ENCODE measurements at regions not wholly inside any gene's neighbourhood (a gene's known extent, or its start where the extent isn't known, plus 50 kb on each side); places are given as distances from the start of the nearest gene placed in this dataset.
"Not testable (repeated sequence)": the region's sequence is repeated elsewhere in the genome, so short reads cannot be mapped to it uniquely, and the experiment has no call there.

DNA sequence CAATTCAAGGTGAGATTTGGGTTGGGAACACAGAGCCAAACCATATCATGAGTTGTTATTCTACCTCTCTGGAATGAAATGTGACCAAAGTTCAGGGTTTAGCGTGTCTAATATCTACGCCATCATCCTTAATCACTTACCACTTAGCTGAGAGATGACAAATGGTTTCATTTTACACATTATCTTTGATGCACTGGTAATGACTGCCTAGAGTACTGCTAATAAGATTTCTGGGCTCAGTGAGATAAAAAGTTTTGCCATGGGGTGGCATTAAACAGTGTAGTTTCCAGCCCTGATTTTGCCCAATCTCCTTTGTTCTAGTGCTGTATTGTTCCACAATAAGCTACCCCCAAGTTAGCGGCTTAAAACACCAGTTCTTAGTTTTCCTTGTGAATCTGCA is 367.2 kb downstream of the MLLT3 start:
- H3K4me3 ChIP-seq (ENCODE audit: low read length), result no peak overlapping the region
- TF ChIP-seq ZNF274 (IDR thresholded peaks at IDR 0.05; ENCODE audit: low read depth, low read length), result no peak

DNA sequence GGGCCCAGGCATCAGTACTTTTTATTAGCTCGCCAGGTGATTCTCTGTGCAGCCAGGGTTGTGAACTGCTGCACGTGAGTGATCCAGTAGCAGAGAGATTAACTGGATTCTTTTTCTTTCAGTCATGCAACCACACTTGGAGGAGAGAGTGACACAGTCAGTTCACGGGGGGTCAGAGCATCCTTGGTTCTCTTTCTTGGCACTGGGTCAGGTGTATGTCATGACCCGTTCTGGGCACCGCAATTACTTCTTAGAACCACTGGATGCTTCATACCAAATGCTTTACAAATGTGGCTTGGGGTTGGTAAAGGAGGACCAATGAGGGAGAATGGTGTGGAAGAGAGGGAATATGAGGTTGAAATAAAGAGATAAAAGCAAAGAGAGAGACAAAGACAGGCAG is 368.7 kb downstream of the MLLT3 start:
- no peak for TF ChIP-seq ZNF274 (IDR thresholded peaks at IDR 0.05; ENCODE audit: low read depth, low read length)
- H3K4me3 ChIP-seq (ENCODE audit: low read length), result no peak overlapping the region

DNA sequence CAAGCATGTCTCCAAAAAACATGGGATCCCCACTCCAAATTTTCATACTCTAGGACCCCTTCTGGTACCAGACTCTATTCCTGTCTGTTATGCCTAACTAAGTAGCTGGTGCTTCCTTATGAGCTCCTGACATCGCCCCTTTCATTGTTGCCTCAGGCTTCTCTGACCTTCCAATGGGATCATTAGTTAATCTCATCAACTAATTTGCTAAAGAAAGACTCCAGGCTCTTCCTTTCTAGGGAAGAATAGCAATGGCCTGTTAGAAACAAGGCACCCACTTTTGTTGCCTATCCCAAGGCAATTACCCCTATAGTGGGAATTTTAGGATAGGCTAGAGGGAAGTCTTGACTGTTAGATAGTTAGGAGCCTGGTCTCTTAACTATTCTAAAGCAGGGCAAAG is 369.5 kb downstream of the MLLT3 start:
- H3K4me3 ChIP-seq (ENCODE audit: low read length), result no peak overlapping the region
- no peak for TF ChIP-seq ZNF274 (IDR thresholded peaks at IDR 0.05; ENCODE audit: low read depth, low read length)

DNA sequence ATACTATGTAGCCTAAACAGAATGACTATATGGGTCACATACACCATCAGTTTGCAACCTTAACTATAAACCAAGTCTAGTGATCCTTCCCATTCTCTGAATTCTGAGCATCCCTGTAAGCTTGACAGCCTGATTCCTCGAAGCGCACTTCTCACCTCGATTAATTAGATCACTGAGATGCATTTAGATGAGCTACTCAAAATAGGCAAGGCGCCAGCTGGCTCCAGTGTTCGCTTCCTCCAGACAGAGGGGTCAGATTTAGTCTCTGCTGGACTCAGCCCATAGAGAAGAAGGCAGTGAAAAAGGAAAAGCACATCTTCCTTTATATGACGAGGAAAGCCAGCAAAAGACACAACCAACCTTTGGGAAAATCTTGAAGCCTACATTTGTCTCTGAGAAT is 371.5 kb downstream of the MLLT3 start:
- no peak overlapping the region for H3K4me3 ChIP-seq (ENCODE audit: low read length)
- TF ChIP-seq ZNF274 (IDR thresholded peaks at IDR 0.05; ENCODE audit: low read depth, low read length), result no peak

DNA sequence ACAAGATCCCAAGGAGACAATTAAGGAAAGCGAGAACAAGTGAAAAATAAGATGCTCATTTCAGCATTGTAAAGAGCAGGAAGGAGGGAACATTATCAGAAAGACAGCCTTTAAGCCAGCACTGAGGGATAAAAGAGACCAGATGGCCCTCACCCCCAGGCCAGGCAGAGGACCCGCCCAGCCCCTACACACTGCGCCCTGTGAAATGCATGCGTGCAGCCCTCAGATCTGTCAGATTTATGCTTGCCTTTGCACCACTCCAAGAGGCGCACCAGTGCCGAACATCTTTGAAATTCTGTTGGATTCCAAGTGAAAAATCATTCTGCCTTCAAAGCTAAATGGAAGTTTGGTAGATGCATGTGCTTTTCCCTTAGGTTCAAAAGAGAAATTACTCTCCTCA is 378.0 kb downstream of the MLLT3 start:
- no peak for TF ChIP-seq ZNF274 (IDR thresholded peaks at IDR 0.05; ENCODE audit: low read depth, low read length)
- no peak overlapping the region for H3K4me3 ChIP-seq (ENCODE audit: low read length)

DNA sequence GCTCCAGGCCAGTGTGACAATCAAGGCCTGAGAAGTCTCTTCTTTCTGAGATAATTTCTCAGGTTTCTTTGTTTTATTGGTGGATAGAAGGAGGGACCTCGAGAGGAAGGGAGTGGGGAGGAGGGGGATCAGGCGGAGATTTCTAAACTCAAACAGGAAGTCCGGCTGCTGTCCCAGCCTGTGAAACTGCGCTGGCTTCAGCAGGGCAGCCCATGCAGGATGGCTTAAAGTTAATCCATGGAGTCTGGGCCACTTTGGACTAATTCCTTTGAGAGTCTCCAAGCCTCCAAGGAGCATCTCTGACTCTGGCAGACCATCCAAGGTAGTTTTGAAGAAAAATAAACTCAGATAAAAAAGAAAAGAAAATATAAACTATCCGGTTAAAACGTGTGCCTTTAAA is 378.5 kb downstream of the MLLT3 start:
- TF ChIP-seq ZNF274 (IDR thresholded peaks at IDR 0.05; ENCODE audit: low read depth, low read length), result no peak
- H3K4me3 ChIP-seq (ENCODE audit: low read length), result no peak overlapping the region

DNA sequence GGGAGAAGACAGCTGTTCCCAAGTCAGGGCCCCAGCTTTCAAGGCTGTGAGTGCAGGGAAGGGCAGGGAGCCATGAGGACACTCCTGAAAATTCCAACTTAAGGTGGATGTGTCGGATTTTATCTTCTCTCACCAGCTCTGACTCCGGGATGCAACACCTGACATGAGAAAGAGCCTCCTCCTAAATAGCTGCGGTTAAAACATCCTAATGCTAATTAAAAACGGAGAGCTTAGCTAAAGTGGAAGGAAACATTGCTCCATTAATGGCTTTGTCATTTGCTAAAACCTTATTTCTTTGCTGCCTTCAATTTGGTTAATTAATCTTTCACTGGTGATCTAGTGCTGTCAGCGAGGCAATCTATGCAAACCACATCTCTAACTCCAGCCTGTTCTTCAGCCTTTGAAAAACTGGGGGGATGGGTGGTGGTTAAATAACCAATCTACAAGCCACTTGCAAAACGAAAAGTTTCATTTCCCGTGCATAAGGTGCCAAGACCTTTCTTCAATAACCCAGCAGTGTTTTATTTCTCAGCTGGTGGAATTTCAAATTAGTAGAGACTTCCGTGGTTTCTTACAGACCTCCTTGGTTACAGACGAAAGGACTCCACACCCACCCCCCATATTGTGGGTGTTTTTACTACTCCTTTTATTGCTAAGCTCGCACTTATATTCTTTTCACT is 379.6 kb downstream of the MLLT3 start:
- peak overlapping the region; percentile 29; the same call in 1 of the 2 replicates for H3K4me3 ChIP-seq (ENCODE audit: low read length)
- TF ChIP-seq ZNF274 (IDR thresholded peaks at IDR 0.05; ENCODE audit: low read depth, low read length), result no peak

DNA sequence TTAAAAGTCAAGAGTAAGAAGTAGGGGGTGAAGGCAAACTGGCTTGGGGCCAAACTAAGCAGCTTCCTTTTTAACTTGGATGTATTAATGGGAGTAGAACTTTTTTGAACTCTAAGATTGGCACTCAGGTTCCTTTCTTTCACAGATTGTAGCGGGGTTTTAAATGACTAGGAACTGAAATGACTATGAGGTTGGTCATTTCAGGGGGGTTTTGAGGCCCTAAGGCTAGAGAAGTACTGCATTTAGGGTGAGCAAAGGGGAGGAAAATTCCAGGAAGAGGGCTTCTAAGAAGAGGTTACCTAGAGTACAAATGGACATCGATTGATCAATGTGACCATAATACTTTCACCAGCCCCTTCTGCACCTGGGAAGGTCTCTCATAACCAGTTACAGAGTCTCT is 381.8 kb downstream of the MLLT3 start:
- TF ChIP-seq ZNF274 (IDR thresholded peaks at IDR 0.05; ENCODE audit: low read depth, low read length), result no peak
- no peak overlapping the region for H3K4me3 ChIP-seq (ENCODE audit: low read length)

DNA sequence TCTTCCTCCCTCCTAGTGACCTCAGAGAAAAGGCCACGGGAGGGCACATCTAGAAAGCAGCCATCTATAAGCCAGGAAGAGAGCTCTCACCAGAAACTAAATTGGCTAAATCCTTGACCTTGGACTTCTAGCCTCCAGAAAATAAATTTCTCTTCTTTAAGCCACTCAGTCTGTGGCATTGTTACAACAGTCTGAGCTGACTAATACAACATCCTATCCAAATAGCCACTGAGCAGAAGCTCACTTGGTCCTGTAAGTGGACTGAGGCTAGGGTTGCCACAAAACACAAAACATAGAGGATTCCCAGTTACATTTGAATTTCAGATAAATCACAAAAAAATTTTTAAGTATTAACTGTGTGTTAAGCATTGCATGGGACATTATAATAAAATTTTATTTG is 383.4 kb downstream of the MLLT3 start:
- no peak overlapping the region for H3K4me3 ChIP-seq (ENCODE audit: low read length)
- no peak for TF ChIP-seq ZNF274 (IDR thresholded peaks at IDR 0.05; ENCODE audit: low read depth, low read length)

DNA sequence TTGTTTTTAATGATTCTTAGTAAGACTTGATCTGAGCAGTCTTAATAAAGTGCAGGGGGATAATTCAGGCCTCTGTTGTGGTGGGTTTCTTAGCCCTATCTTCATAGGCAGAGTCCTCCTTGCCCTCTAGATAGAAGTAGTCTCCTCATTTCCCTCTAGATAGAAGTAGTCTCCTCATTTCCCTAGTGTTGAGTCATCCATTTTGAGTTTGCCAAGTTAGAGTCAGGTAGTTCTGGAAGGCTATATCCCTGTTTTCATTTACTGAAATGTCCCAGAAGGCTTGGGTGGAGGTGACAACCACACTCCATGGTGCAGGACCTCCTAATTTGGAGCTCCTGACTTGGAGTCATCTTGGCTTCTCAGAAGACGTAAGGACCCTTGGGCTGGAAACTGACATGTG is 384.6 kb downstream of the MLLT3 start:
- no peak for TF ChIP-seq ZNF274 (IDR thresholded peaks at IDR 0.05; ENCODE audit: low read depth, low read length)
- no peak overlapping the region for H3K4me3 ChIP-seq (ENCODE audit: low read length)

DNA sequence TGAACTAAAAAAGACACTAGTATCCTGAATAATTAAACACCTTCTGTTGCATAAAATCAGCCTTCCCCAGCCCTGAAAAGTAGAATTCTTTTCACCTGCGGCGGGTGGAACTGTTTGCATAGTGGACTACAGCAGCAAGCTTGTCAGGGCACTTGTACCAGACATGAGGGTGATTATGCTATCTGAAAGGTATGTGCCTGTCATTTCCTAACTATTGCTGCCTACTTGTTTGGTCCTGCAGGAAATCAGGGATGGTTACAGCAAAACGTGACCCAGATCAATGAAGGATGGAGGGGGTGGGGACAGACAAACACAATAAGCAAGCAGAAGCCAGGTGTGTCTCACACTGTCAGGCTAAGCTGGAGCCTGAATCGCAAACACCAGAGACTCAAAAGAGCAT is 385.6 kb downstream of the MLLT3 start:
- no peak for TF ChIP-seq ZNF274 (IDR thresholded peaks at IDR 0.05; ENCODE audit: low read depth, low read length)
- H3K4me3 ChIP-seq (ENCODE audit: low read length), result no peak overlapping the region

DNA sequence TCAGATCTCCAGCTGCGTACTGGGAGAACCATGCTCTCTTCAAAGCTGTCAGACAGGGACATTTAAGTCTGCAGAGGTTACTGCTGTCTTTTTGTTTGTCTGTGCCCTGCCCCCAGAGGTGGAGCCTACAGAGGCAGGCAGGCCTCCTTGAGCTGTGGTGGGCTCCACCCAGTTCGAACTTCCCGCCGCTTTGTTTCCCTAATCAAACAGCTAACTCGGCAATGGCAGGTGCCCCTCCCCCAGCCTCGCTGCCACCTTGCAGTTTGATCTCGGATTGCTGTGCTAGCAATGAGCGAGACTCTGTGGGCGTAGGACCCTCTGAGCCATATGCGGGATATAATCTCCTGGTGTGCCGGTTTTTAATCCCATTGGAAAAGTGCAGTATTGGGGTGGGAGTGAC is 387.1 kb downstream of the MLLT3 start:
- H3K4me3 ChIP-seq (ENCODE audit: low read length), result not testable (repeated sequence)

DNA sequence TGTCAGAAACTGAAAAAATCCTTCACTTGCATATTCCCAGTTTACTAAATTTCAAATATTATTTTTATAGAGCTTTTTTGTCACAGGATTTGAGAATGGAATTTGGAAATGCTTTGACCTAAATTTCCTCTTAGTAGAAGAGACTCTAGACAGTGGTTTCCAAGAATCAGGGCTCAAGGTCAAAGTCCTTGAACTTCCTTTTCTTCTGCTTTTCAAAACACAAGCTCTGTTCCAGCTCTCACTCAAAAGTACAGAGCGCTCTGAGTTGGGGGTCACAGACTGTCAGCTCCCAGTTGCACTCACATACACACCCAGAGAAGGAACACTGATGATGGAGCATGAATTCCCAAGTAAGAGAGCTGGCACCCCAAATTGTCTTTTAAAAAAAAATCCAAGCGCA is 394.2 kb downstream of the MLLT3 start:
- no peak for TF ChIP-seq ZNF274 (IDR thresholded peaks at IDR 0.05; ENCODE audit: low read depth, low read length)
- no peak overlapping the region for H3K4me3 ChIP-seq (ENCODE audit: low read length)

DNA sequence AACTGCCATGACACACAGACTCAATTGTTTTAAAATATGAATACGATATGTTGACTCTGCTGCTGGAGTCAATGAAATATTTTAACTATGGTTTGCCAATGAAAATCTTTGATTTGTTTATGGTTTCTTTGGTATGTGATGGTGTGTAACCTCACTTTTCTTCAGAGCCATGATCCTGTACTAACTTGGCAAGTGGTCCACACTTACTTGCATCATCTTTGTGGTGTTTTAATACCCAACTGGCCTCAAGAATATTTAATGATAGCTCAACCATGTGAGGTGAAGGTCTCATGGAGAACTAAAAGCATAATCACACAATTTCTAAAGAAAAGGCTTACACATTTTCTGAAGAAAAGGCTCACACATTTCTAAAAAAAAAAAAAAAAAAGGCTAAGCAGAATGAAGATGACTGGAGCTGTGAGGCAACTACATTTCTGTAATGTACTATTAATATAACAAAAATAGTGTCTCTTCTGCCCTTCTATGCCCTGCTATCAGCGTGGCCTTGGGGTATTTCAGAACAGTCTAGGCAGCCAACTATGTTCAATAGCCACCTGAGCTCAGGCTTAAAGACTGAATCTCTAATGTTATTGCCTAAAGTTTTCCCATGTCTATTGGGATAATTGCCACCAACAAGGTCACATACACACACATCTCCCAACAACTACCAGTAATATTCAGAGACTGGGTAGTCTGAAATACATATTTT is 395.0 kb downstream of the MLLT3 start:
- no peak overlapping the region for H3K4me3 ChIP-seq (ENCODE audit: low read length)
- no peak for TF ChIP-seq ZNF274 (IDR thresholded peaks at IDR 0.05; ENCODE audit: low read depth, low read length)

DNA sequence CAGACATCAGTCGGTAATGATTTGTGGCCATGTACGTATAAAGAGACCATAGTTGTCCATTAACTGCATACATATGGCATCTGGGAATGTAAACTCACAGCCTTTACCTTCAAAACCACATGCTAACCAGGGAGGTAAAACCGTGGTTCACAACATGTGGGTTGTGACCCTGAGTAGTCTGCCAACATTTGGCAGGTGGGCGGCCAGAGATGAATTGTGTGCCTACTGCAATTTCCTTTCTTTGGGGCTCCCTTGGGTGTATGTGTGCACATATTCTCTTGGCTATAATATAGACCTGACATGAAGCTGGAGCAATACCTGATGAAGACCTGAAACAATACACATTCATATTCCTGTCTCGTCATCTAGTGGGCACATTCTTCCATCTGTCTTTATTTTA is 396.0 kb downstream of the MLLT3 start:
- TF ChIP-seq ZNF274 (IDR thresholded peaks at IDR 0.05; ENCODE audit: low read depth, low read length), result no peak
- H3K4me3 ChIP-seq (ENCODE audit: low read length), result no peak overlapping the region

DNA sequence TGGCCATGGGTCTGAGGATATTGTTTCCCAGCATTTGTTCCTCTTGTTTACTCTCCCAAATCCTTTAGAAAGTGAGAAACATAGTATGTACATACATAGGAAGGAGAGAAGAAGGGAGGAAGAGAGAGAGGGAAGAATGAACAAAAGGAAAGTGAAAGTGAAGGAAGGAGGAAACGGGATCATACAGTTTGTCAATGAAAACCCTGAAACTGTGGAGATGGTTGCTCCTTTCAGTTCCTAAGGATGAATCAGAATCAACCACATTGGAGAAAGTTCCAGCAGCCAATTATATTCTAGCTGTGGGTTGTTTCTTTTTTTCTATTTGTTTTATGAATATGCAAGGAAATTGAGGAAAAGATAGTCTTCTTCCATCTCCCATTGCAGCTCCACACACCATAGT is 396.5 kb downstream of the MLLT3 start:
- no peak for TF ChIP-seq ZNF274 (IDR thresholded peaks at IDR 0.05; ENCODE audit: low read depth, low read length)
- no peak overlapping the region for H3K4me3 ChIP-seq (ENCODE audit: low read length)
